ENCODE measurements at regions not wholly inside any gene's neighbourhood (a gene's known extent, or its start where the extent isn't known, plus 50 kb on each side); places are given as distances from the start of the nearest gene placed in this dataset.

- TF ChIP-seq CTCF (IDR thresholded peaks at IDR 0.05) (no peak), ZFX (IDR thresholded peaks at IDR 0.05; ENCODE audit: borderline replicate concordance) (no peak)
Observed at GRCh38 chr15:35721751-35722150, 175.8 kb upstream of the DPH6 start.

All from 22Rv1 (cell line).